ENCODE measurements at regions not wholly inside any gene's neighbourhood (a gene's known extent, or its start where the extent isn't known, plus 50 kb on each side); places are given as distances from the start of the nearest gene placed in this dataset.

DNA sequence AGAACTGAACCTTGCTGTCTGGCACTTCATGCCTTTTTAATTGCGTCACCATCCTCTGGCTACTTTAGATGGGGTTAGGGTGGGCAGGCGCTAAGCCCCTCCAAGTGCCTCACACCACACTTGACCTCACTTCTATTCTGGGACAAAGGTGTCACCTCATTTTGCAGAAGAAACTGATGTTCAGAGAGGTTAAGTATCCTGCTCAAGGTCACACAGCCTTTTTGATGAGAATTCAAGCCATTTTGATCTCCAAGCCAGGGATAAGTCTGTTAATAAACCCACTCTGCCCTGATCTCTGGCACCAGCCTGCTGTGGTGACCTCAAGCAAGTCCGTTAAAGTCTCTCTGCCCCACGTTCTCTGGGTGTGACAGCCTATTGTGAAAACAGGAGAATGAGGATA is 58.8 kb upstream of the PRR23C start:
- H3K4me3 ChIP-seq (ENCODE audit: low read depth, low read length) = no peak overlapping the region
- ChIA-PET CTCF (interaction anchor here (1.5 to 5.9 kb wide), 2 partner anchors 9 to 226 kb away, joined by 6 to 46 read pairs; no protein-coding TSS in a partner anchor), POLR2A (no interaction called here)
- TF ChIP-seq CTCF (IDR thresholded peaks at IDR 0.05; ENCODE audit: insufficient read depth, low read length, missing control alignments) = no peak
- no peak for DNase-seq (ENCODE audit: low read depth, low spot score)

DNA sequence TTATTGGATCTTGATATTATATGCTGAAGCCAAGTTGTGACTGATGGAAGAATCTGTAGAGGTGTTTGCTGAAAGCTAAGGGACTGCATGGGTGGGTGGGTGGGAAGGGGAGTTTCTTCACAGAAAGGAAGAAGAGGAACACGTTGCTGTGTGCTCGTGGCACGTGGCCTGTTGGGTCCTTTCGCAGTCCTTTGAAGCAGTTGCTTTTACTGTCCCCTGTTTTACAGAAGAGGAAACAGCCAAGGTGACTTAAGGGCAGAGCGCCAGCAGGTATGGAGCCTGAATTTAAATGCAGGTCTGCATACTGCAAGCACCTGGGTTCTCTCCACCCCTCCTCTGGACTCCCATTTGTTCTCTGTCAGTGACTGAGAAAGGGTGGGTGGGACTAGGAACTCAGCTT is 59.4 kb upstream of the PRR23C start:
- no peak for DNase-seq (ENCODE audit: low read depth, low spot score)
- no peak overlapping the region for H3K4me3 ChIP-seq (ENCODE audit: low read depth, low read length)
- CTCF ChIA-PET = interaction anchor here (1.5 to 1.9 kb wide), 2 partner anchors 9 to 226 kb away, joined by 4 to 8 read pairs; no protein-coding TSS in a partner anchor
- POLR2A ChIA-PET = no interaction called here
- TF ChIP-seq CTCF (IDR thresholded peaks at IDR 0.05; ENCODE audit: insufficient read depth, low read length, missing control alignments) = no peak

- DNase-seq (ENCODE audit: low read depth, low spot score) = no peak
- no peak for TF ChIP-seq CTCF (IDR thresholded peaks at IDR 0.05; ENCODE audit: insufficient read depth, low read length, missing control alignments)
- ChIA-PET CTCF (interaction anchor here (1.2 to 1.9 kb wide), 3 partner anchors 8 to 225 kb away, joined by 4 to 8 read pairs (median 4); no protein-coding TSS in a partner anchor), POLR2A (no interaction called here)
- no peak overlapping the region for H3K4me3 ChIP-seq (ENCODE audit: low read depth, low read length)
Measured at GRCh38 chr3:139105154-139105702, 60.5 kb upstream of the PRR23C start.

- ChIA-PET CTCF (interaction anchor here (1.2 to 7.9 kb wide), 3 partner anchors 161 to 236 kb away, joined by 3 to 216 read pairs (median 3); no protein-coding TSS in a partner anchor), POLR2A (no interaction called here)
- H3K4me3 ChIP-seq (ENCODE audit: low read depth, low read length) = no peak overlapping the region
- no peak for DNase-seq (ENCODE audit: low read depth, low spot score)
- TF ChIP-seq CTCF (IDR thresholded peaks at IDR 0.05; ENCODE audit: insufficient read depth, low read length, missing control alignments) = no peak
Measured at GRCh38 chr3:139106013-139106932, 61.6 kb upstream of the PRR23C start.

DNA sequence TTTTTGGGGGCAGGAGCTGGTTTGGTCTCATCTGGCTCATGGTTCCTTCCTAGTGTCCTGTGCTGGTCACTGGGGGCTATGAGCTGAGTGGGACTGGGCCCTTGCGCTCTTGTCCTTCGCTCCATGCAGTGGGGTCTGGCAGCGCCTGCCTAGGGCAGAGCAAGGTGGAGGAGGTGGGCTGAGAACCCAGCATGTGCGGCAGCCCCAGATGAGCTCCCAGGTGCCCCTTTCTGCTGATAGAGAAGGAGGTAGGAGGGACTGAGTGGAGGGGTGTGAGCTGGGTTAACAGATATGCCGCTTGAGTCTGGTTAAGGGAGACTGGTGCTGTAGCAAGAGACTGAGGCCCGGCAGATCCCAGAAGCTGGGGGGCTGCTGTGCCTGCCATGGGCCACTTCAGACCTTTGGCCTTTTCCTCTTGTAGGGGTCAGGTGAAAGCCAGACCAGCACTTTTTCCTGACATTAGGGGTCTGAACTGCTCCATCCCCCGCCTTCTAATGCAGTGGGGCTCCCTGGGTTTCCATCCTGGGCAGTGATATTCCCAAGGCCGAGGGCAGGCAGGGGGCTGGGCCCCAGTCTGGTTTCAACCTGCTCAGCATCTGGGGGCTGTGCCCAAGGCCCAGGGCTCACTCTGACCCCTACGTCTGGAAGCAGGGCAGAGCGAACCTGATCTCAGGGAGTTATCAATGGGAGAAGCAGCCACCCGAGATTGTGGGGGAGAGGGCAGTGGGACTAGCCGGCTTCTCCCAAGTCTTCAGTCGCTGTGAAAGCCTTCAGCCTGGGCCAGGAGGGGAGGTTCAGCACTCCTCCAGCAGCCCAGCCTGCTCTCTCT is 62.9 kb upstream of the PRR23C start:
- TF ChIP-seq CTCF (IDR thresholded peaks at IDR 0.05; ENCODE audit: insufficient read depth, low read length, missing control alignments) = no peak
- ChIA-PET POLR2A (no interaction called here), CTCF (interaction anchor here (1.2 to 7.9 kb wide), 4 partner anchors 14 to 234 kb away, joined by 3 to 216 read pairs (median 22); no protein-coding TSS in a partner anchor)
- DNase-seq (ENCODE audit: low read depth, low spot score) = no peak
- no peak overlapping the region for H3K4me3 ChIP-seq (ENCODE audit: low read depth, low read length)
